GM06990 (cell line): ENCODE measurements at regions not wholly inside any gene's neighbourhood (a gene's known extent, or its start where the extent isn't known, plus 50 kb on each side); places are given as distances from the start of the nearest gene placed in this dataset.

ENCODE experiments used
- DNase-seq: peaks from one replicate; pipeline ENCODE4 v3.0.0-alpha.2; 2011; ENCODE audit not compliant: insufficient read length; ENCODE audit errors: extremely low read depth
- H3K27me3 ChIP-seq: replicated peaks from 2 replicates; pipeline ENCODE4 v1.6.0; 2011; ENCODE audit warnings: low read length; ENCODE audit not compliant: control insufficient read depth, insufficient read depth
- H3K36me3 ChIP-seq: 2 replicates; pipeline ENCODE4 v1.5.1; 2011; ENCODE audit warnings: low read length; ENCODE audit not compliant: control insufficient read depth, insufficient read depth
- H3K4me3 ChIP-seq: replicated peaks from 2 replicates; pipeline ENCODE4 v1.5.1; 2011; ENCODE audit warnings: low read depth, mild to moderate bottlenecking, control low read depth, low read length
- TF ChIP-seq, protein P1 (sequence below): IDR thresholded peaks from 2 replicates; pipeline ENCODE4 v1.5.1; 2011; ENCODE audit warnings: low read length, control low read depth, mild to moderate bottlenecking, inconsistent platforms; ENCODE audit not compliant: insufficient read depth, poor library complexity, severe bottlenecking

DNA sequence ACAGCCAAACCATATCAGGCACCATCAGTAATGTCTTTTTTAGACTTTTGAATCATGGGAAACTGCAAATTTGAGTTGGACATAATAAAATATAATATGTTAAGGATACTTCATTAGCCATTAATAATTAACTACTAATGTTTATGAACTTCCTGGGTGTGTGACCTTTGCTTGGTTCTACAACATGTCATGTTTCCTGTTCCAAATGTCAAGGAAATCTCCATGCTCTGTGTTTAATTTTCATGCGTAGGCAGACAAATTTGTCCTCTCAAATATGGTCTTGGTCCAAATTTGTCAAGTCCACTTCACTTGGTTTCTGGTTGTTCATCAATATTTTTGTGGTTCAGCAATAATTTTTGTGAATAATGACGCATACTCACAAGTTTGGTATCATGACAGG lies 410.5 kb downstream of the BMP2 start:
- Histone ChIP-seq H3K4me3 (no peak overlapping the region), H3K36me3 (no peaks in the 10 kb centered on the region), H3K27me3 (no peaks in the 10 kb centered on the region)
- DNase-seq, result no peak
- TF ChIP-seq, protein P1, sequence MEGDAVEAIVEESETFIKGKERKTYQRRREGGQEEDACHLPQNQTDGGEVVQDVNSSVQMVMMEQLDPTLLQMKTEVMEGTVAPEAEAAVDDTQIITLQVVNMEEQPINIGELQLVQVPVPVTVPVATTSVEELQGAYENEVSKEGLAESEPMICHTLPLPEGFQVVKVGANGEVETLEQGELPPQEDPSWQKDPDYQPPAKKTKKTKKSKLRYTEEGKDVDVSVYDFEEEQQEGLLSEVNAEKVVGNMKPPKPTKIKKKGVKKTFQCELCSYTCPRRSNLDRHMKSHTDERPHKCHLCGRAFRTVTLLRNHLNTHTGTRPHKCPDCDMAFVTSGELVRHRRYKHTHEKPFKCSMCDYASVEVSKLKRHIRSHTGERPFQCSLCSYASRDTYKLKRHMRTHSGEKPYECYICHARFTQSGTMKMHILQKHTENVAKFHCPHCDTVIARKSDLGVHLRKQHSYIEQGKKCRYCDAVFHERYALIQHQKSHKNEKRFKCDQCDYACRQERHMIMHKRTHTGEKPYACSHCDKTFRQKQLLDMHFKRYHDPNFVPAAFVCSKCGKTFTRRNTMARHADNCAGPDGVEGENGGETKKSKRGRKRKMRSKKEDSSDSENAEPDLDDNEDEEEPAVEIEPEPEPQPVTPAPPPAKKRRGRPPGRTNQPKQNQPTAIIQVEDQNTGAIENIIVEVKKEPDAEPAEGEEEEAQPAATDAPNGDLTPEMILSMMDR, result no peak

GRCh38 chr20:7180256-7181045 lies 413.0 kb downstream of the BMP2 start:
- Histone ChIP-seq H3K27me3 (no peaks in the 10 kb centered on the region), H3K36me3 (no peaks in the 10 kb centered on the region), H3K4me3 (no peak overlapping the region)
- no peak for DNase-seq
- TF ChIP-seq, protein P1, result no peak

- no peaks in the 10 kb centered on the region for H3K27me3 ChIP-seq
- TF ChIP-seq, protein P1, result no peak
- H3K4me3 ChIP-seq, result no peak overlapping the region
- DNase-seq, result no peak
- H3K36me3 ChIP-seq, result no peaks in the 10 kb centered on the region
Observed at GRCh38 chr20:7189231-7189630, 421.7 kb downstream of the BMP2 start.

DNA sequence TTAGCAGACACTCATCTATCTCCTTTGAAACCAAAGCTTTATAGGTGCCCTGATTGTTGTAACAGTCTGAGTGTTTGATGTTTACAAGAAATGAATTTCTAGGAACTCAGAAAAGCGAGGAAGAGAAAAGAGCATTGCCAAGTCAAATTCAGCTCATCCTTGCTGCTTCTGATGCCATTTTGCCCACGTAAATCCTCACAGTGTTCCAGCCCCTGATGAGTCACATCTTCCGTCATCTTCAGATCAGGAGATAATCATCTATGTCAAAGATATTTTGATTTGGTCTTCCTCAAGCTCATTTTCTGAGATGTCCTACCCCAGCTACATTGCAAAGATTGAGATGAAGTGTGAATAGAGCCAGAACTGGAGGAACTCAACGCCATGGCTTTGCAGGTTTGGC lies 426.2 kb downstream of the BMP2 start:
- Histone ChIP-seq H3K36me3 (no peaks in the 10 kb centered on the region), H3K27me3 (no peaks in the 10 kb centered on the region), H3K4me3 (no peak overlapping the region)
- DNase-seq, result no peak
- TF ChIP-seq, protein P1, result no peak

GRCh38 chr20:7195704-7196103 lies 428.2 kb downstream of the BMP2 start:
- no peaks in the 10 kb centered on the region for H3K27me3 ChIP-seq
- TF ChIP-seq, protein P1, result no peak
- no peak for DNase-seq

More at GRCh38 chr20:7195704-7196103, 428.2 kb downstream of the BMP2 start:
- Histone ChIP-seq H3K4me3 (no peak overlapping the region), H3K36me3 (no peaks in the 10 kb centered on the region)
